ENCODE measurements at regions not wholly inside any gene's neighbourhood (a gene's known extent, or its start where the extent isn't known, plus 50 kb on each side); places are given as distances from the start of the nearest gene placed in this dataset.
"Not testable (repeated sequence)": the region's sequence is repeated elsewhere in the genome, so short reads cannot be mapped to it uniquely, and the experiment has no call there.

DNA sequence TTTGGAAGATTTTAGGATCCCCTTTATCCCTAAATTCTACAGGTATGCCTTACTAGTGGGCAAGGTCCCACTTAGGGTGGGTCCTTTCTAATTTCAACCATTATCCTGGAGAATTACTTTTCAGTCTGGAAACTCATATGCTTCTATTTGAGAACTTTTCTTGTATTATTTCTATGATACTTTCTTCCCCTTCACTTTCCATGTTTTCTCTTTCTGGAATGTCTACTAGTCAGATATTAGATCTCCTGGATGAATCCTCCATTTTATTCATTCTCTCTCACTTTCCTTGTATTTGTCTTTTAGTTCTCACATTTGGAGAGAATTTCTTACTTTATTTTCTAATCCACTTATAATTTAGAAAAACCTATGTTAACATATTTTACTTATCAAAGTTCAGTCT lies 83.9 kb upstream of the SIPA1L2 start:
- intact Hi-C loops (cut with micrococcal nuclease): no loop called here

DNA sequence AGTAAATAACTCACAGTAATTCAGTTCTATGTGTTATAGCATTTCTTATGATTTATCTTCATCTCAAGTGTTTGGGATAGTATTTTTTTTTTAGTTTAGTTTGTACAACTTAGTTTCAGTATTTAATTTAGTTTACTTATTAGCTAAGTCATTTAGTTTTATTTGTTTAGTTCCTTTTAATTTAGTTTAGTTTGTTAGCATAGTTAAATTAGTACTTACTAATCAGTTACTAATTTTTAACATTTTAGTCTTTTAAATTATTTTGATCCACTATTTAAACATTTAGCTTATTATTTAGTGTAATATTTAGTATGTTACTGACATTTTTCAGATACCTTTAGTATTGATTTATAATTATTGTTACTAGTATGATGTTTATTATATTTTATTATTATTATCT lies 85.2 kb upstream of the SIPA1L2 start:
- intact Hi-C loops (cut with micrococcal nuclease): no loop called here

DNA sequence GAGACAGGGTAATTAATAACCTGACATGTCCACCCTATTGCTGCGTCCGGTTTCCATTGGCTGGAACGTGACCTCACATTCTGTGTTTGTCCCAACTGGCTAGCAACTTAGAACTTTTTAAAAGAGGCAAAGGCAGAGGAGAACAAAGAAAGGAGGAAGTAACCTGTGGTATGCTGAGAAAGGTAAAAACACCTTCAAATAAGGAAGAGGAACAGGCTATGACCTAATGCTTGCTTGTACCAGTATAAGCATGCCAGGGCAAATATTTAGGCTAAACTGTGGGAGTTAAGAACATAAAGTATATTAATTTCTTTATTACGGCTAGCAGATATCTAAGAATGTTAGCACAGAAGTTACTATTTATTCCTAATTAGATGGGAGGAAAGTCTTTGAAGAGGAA lies 87.3 kb upstream of the MAP10 start:
- intact Hi-C loops (cut with micrococcal nuclease): not testable (repeated sequence)

DNA sequence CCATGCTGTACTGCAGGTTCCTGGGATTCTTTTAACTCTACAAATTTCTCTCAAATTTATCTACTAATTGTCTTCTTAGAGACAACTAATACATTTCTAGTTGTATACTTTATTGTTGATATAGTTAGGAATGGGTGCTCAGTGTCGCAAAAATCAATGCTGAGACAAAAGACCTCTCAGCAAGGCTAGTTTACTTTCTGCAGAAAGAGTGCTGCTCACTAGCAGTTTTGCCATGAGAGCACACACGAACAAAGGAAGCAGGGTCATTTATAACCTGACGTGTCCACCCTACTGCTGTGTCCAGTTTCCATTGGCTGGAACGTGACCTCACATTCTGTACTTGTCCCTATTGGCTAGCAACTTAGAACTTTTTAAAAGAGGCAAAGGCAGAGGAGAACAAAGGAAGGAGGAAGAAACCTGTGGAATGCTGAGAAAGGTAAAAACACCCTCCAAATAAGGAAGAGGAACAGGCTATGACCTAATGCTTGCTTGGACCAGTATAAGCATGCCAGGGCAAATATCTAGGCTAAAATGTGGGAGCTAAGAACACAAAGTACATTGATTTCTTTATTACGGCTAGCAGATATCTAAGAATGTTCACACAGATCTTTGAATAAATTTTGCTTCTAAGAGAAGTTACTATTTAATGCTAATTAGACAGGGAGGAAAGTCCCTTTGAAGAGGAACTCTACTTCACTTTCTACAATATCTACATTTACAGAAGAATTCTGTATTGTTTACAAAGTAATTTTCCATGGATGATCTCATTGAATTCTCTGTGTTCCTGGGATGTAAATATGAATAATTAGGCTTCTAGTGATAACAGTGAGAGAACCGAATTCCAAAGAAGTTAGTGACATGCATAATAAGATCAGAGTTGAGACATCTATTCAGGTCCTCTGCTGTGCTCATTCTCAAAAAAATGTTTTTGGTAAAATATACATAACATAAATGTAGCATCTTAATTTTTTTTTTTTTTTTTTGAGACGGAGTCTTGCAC lies 86.0 kb upstream of the MAP10 start:
- intact Hi-C loops (cut with micrococcal nuclease): no loop called here

DNA sequence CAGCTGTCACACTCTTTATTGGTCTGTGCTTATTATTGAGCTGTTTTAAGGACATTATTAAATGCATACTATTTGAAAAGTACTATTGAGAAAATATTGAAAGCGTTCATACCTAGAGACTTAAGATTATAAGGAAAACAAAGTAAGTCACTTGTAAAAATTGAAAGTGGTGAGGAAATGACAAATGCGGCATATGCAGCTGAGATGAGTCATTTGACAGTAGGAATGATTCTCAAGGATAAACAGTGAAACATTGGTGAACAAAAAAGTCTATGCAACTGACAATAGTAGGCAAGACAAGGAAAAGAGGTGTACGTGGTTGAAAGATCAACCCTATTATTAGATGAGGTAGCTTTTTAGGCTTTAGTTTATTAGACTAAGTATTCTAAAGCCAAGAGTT lies 82.6 kb upstream of the MAP10 start:
- intact Hi-C loops (cut with micrococcal nuclease): loop anchor here (10.0 kb wide), 1 partner anchor 1982 kb away; no protein-coding TSS in a partner anchor

DNA sequence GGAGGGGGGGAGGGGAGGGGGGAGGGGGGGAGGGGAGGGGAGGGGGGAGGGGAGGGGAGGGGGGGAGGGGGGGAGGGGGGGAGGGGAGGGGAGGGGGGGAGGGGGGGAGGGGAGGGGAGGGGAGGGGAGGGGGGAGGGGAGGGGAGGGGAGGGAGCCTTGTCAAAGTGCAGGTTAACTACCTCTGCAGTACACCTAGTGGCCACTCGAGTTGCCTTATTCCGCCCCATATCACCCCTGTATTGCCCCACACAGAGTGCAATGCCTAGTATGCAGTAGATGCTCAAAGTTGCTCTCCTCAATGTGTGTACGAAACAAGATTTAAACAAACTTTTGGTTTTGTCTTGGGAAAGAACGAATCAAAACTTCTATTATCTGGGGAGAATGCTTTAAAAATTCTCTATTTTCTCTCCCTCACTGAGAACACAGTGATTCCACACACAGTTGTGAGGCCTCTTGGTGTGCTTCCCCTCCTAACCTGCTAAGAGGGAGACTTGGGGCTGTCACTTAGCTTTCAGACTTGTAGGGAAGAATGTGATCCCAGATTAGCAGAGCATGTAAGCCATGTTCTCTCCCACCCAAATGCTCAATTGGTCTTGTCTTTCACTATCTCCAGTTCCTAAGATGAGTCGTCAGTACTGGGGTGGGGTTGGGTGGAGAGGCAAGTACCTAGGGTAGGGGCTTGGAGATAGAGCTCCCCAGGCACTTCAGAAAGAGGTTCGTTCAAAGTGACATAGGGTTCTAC lies 79.7 kb upstream of the MAP10 start:
- intact Hi-C loops (cut with micrococcal nuclease): loop anchor here (10.0 kb wide), 1 partner anchor 1979 kb away; no protein-coding TSS in a partner anchor

DNA sequence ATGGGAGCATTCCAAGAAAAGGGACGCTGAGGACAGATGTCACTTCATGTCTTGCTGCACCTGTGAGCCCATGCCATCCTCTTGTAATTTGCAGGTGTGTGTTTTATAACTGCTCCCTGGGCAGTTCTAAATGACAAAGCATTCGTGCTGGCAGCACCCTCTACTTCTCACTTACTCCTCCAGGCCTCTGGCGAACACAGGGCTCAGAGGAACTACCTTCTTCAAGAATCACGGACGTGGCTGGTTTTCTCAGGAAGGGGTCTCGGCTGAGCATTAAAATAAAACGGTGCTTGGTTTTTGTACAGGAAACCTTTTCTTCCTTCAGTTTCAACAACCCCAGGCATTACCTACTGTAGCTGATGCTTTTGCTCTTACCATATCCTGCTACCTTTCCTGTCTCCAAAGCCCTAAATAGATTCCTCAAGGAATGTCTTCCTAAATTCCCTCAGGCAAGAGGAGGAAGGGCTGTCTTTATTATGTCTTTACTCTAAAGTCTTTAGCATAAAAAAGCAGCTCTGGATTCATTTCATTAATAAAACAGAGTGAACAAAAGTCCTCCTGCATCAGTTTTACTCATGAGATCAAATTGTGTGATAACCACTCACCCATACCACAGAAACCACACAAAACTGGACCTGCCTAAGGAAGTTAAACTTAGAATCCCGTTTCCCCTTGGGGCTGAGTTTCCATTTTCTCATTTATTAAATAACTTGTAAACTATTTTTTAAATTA lies 79.0 kb upstream of the MAP10 start:
- intact Hi-C loops (cut with micrococcal nuclease): loop anchor here (10.0 kb wide), 1 partner anchor 1979 kb away; no protein-coding TSS in a partner anchor

DNA sequence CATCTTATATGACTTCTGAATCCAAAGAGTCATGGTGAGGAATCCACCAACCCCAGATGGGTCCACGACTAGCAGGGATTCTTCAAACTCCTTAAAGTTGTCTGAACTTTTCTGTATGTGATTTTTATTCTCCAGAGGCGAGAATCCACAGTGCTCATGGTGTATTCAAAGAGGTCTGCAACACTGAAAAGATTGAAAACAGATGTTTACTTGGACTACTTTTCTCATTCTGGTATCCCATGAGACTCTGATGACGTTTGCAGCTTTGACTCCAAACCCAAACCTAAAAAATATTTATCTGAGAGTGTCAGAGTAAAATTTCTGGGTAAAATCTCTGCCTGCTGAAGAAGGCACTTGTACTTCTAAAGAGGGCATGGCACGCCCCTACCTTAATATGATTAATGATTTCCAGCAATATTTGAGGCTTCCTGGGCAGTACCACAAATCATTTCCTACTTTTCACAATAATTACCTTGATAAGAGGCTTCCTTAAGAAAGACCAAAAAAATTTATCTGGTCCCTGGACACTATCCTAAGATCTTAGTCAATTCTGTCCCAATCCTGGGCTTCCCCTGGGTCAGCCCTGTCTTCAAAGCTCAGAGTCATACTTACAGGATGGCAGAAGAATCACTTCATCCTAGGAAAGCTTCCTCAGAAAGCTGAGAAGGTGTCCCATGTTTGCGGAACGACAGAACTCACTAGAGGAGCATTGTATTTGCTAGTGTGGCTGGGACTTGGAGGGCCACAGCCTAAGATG lies 76.5 kb upstream of the MAP10 start:
- intact Hi-C loops (cut with micrococcal nuclease): loop anchor here (10.0 kb wide), 1 partner anchor 1976 kb away; no protein-coding TSS in a partner anchor

DNA sequence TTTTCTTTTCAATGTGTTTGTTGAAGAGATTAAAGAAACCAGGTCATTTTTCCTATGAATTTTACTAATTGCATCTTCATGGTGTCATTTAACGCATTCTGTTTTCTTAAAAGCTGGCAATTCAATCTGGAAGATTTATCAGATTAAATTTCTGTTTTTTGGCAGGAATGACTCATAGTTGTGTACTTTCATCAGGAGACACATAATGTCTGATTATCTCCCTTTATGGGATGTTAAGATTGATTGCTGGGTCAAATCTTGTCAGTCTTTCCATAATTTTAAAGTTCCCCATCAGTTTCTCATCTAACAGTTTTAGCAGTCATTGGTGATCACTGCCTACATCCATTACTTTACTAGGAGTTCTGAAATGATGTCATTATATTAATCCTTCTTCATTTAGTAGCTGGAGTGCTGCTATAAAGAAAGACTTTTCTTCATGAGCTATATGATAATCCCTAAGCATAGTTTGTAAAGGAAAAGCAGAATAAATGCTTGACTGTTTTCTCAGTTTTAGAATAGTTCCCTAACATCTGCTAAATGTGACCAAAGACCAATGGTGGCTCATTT lies 72.8 kb upstream of the MAP10 start:
- intact Hi-C loops (cut with micrococcal nuclease): no loop called here

DNA sequence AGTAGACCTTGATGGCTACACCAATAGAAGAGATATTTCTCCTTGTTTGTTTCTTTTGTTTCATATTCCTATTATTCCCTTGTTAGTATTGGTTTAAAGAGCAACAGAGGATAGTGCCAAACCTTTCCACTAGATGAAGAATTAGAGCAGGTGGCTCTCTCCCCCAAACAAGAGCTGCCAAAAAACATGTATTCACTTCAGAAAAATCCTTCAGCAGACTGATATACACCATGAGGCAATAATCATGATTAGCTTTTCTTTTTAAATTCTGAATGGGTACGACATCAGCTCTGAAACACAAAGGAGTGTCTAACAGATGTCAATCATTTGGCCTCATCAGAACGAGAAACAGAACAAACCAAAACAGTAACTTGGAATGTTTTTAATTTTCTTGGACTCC lies 67.3 kb upstream of the MAP10 start:
- intact Hi-C loops (cut with micrococcal nuclease): no loop called here

DNA sequence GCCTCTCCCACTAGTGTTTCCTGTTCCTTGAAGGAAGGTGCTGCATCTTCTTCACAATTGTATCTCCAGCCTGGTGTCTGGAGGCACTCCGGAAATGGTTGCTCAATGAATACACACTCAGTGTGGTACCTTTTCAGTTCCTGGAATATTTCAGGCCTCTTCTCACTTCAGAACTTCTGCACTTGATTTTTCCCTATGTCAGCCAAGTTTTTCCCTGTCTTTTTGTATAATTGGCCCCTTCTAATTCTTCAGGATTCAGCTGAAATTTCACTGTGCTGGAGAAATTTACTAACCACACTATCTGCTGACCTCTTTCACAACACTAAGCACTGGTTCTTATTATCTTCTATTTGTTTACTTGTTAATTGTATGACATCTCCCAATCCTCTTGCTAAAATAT lies 61.2 kb upstream of the MAP10 start:
- intact Hi-C loops (cut with micrococcal nuclease): no loop called here

DNA sequence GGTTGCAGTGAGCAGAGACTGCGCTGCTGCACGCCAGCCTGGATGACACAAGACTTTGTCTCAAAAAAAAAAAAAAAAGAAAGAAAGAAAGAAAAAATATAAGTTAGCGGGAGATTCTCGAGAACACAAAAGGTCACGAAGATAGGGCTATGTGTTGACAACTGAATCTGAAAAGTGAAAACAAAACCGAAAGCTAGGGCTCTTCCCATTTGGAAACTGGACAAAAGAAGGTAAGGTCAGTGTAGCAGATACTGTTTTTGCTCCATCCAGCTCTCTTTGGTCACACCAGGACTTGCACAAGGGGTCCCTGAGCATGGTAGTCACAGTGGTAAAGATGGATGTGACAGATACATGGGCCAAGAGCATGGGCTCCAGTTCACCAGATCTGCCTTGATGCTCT lies 60.4 kb upstream of the MAP10 start:
- intact Hi-C loops (cut with micrococcal nuclease): no loop called here

DNA sequence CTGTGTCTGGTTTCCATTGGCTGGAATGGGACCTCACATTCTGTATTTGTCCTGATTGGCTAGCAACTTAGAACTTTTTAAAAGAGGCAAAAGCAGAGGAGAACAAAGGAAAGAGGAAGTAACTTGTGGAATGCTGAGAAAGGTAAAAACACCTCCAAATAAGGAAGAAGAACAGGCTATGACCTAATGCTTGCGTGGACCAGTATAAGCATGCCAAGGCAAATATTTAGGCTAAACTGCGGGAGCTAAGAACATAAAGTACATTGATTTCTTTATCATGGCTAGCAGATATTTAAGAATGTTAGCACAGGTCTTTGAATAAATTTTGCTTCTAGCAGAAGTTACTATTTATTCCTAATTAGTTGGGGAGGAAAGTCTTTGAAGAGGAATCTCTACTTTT lies 59.5 kb upstream of the MAP10 start:
- intact Hi-C loops (cut with micrococcal nuclease): not testable (repeated sequence)

DNA sequence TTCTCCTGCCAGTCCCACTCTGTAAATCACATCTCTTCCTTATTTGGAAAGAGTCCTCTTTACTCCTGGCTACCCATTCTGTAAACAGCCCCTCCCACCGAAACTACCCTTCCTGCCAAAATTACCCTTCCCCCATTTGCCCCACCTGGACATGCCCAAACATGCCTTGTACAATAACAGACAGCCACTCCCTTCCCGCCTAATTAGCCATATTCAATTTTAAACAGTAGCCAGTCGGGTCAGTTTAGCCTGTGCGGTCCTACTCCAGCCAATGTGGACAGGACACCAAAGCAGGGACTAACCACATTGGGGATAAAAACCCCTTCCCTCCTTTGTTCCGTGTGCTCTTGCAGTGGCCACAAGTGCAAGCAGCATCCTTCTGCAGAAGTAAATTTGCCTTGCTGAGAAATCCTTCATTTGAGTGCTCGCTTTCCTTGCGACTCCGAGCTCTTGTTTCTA lies 56.3 kb upstream of the MAP10 start:
- intact Hi-C loops (cut with micrococcal nuclease): no loop called here

DNA sequence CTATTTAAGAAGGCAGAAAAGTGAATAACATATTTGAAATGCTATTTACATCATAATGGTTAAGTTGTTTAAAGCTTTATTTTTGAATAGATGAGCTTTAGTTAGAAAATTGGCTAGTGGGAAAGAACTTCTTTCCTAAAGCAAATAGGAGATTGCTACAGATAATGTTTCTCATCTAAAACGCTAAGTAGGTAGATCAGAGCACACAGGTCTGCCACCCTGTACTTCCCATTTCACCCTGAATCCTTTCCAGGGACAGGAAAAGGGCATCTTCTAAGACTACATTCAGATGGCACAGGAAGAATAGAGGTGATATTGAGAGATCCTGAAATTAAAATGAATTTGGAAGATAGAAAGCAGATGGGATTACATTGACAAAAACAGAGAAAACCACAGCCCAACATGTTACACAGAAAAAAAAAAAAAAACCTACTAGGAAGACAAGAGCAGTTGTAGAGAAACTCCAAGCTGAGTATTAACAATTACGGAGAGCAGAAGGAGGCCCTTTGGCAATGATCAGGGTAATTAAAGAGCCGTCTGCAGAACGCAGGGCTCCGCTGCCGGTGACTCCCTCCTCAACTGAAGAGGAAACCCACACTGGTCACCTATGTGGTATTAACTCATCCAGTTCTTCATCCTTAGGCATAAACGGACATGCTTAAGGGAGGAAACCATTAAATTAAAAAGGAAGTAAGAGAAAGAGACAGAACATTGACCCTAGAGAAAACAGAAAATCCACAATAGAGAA lies 53.6 kb upstream of the MAP10 start:
- intact Hi-C loops (cut with micrococcal nuclease): no loop called here

DNA sequence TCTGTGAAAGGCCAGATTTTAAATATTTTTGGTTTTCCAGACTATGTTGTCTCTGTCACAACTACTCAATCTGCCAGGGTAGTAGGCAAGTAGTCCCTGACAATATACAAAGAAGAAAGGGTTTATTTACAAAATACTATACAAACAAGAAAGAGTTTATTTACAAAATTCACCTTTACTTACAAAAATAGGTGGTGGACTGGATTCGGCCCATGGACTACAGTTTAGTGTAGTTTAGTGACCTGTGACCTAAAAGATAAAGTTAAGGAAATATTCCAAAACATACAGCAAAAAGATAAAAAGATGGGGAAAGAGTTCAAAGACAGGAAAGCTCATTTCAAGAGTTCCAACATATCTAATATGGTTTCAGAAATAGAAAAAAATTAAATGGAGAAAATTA lies 52.9 kb upstream of the MAP10 start:
- intact Hi-C loops (cut with micrococcal nuclease): no loop called here

DNA sequence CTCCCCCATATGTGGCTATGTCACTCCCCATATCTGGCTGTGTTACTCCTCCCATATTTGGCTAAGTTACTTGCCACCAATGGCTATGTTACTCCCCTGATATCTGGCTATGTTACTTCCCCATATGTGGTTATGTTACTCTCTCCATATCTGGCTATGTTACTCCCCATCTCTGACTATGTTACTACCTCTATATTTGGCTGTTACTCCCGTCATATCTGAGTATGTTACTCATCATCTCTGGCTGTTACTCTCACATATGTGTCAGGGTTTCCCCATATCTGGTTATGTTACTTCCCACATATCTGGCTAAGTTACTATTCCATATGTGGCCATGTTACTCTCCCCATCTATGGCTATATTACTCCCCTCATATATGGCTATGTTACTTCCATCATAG lies 50.3 kb upstream of the MAP10 start:
- intact Hi-C loops (cut with micrococcal nuclease): no loop called here
